Testis (tissue), 2 donors: ENCODE measurements at regions not wholly inside any gene's neighbourhood (a gene's known extent, or its start where the extent isn't known, plus 50 kb on each side); places are given as distances from the start of the nearest gene placed in this dataset.

Experiments
- DNase-seq: peaks from one replicate; pipeline ENCODE4 v3.0.0-alpha.2; 2019
- H3K27ac ChIP-seq, 2 donors: fragments of 200-600 bp; sonication (generic); one replicate each; pipeline ENCODE4 v1.5.1; 2019
- H3K27me3 ChIP-seq: fragments of 200-600 bp; sonication (generic); one replicate; pipeline ENCODE4 v1.5.1; 2019
- H3K36me3 ChIP-seq: fragments of 200-600 bp; sonication (generic); one replicate; pipeline ENCODE4 v1.5.1; 2017; ENCODE audit warnings: low read depth; ENCODE audit errors: missing control alignments
- H3K4me1 ChIP-seq: fragments of 200-600 bp; sonication (generic); one replicate; pipeline ENCODE4 v1.5.1; 2019
- H3K4me3 ChIP-seq, 2 donors: fragments of 200-600 bp; sonication (generic); one replicate each; pipeline ENCODE4 v1.5.1; 2017 to 2019
- H3K9me3 ChIP-seq: fragments of 200-600 bp; sonication (generic); one replicate; pipeline ENCODE4 v1.5.1; 2017
- CTCF ChIP-seq, 3 experiments: fragments of 450-650 bp in 2 of 3; fragments of 200-600 bp in 1 of 3; sonication (generic) in 1 of 3; IDR thresholded peaks; one replicate each; pipeline ENCODE4 v1.5.1; 2016 to 2019; ENCODE audit warnings: antibody characterized with exemption in 3 of 3, mild to moderate bottlenecking in 2 of 3, moderate library complexity in 1 of 3
- POLR2A ChIP-seq: fragments of 450-650 bp; IDR thresholded peaks from one replicate; pipeline ENCODE4 v1.6.1; 2017; ENCODE audit warnings: antibody characterized with exemption, mild to moderate bottlenecking, moderate library complexity
- WGBS, 2 donors: methylation state at CpG; one replicate each; pipeline ENCODE4 v1.1.5; 2018; 5-methylcytosine and 5-hydroxymethylcytosine counted together
- intact Hi-C: fragments of 100-400 bp; cut with DNase I; formaldehyde crosslinking; loops from one replicate; pipeline ENCODE4 v1.15.1; 2023; ENCODE audit warnings: low total_unique reads

DNA sequence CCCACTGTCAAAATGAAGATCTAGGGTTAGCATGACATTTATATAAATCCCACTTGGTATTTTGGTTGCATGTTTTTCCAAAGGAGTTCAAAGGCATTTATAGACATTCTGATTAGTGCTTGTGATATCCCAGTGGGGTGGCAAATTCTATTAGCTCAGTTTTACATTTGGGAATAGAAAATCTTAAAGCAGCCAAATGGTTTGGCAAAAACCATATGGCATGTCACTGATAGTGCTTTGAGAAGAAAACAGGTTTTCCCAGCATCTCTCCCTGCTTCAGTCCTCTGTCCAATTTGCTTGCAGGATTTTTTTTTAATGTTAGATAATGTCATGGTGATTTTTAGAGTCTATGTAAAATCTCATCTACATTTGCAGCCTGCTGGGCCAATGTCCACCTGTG, 225.1 kb upstream of the DIO3 start:
- no peak for TF ChIP-seq CTCF (IDR thresholded peaks at IDR 0.05)
- TF ChIP-seq POLR2A: no peak
- no peak for DNase-seq
- intact Hi-C loops: no loop called here
- H3K36me3 ChIP-seq: no peaks in the 10 kb centered on the region
- H3K27ac ChIP-seq: no peak overlapping the region
- H3K4me3 ChIP-seq: no peak overlapping the region
- H3K4me1 ChIP-seq: peaks cover 5% of the 10 kb centered on the region
- no peaks in the 10 kb centered on the region for H3K9me3 ChIP-seq
- no peaks in the 10 kb centered on the region for H3K27me3 ChIP-seq

- no peak overlapping the region for H3K4me3 ChIP-seq
- WGBS, 2 donors: 79 to 84% methylated on average over 7 of the region's 7 CpGs
- TF ChIP-seq CTCF (IDR thresholded peaks at IDR 0.05) (no peak), POLR2A (no peak)
- no peaks in the 10 kb centered on the region for H3K9me3 ChIP-seq
- H3K36me3 ChIP-seq: no peaks in the 10 kb centered on the region
- intact Hi-C loops: no loop called here
- H3K4me1 ChIP-seq: peaks cover 5% of the 10 kb centered on the region
- H3K27ac ChIP-seq: no peak overlapping the region
- DNase-seq: no peak
- no peaks in the 10 kb centered on the region for H3K27me3 ChIP-seq
Observed at GRCh38 chr14:101337053-101337452, 224.2 kb upstream of the DIO3 start.

DNA sequence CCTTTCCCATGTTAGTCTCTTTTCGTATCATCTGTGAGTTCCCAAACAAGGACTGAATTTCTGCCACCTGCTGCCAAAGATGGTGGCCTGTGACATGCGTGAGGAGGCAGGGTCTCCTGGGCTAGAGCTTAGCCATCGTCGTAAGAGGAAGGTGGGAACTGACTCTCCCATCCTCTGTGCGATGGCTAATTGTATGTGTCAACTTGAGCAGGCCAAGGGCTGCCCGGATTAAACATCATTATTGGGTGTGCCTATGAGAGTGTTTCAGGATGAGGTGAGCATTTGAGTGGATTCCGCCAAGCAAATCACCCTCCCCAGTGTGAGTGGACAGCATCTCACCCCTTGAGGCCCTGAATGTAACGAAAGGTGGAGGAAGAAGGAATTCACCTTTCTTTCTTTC, 220.7 kb upstream of the DIO3 start:
- no peak overlapping the region for H3K27ac ChIP-seq
- WGBS, 2 donors: 92% methylated on average over 8 of the region's 8 CpGs
- H3K36me3 ChIP-seq: no peaks in the 10 kb centered on the region
- peaks cover 5% of the 10 kb centered on the region for H3K4me1 ChIP-seq
- DNase-seq: no peak
- no peaks in the 10 kb centered on the region for H3K27me3 ChIP-seq
- intact Hi-C loops: no loop called here
- no peak overlapping the region for H3K4me3 ChIP-seq
- H3K9me3 ChIP-seq: no peaks in the 10 kb centered on the region
- TF ChIP-seq POLR2A (no peak), CTCF (IDR thresholded peaks at IDR 0.05) (no peak)

DNA sequence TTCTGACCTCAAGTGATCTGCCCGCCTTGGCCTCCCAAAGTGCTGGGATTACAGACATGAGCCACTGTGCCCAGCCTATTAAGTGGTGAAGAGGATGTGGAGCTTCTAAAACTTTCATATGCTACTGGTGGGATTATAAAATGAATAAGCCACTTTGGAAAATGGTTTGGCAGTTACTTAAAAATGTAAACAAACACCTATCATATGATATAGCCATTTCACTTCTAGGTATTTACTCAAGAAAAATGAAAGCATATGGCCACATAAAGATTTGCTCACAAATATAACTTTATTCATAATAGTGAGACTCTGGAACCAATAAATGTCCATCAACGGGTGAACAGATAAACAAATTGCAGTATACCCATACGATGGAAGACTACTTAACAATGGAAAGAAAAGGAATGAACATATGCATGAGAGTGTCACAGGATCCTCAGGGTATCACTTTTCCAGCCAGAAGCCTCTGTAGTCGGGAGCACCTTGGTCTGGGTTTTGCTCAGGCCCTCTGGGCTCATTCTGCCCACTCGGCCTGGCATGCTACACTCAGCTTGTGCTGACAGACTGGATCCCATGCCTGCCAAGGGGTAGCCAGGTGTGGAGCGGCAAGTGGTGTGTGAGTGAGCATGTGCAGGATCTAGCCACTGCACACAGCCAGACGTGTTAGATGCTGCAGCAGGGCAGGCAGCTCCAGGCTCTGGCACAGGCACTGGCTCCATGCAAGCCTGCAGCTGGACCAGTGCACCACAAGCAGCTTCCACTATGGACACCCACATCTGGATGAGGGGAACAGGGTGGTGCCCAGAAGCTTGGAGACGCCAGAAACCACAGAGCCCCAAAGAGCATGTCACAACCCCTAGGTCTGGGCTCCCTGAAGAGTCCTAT, 213.2 kb upstream of the DIO3 start:
- Histone ChIP-seq H3K27me3 (no peaks in the 10 kb centered on the region), H3K4me1 (no peaks in the 10 kb centered on the region), H3K4me3 (no peak overlapping the region), H3K36me3 (no peaks in the 10 kb centered on the region), H3K9me3 (no peaks in the 10 kb centered on the region), H3K27ac (no peak overlapping the region)
- WGBS, 2 donors: 92 to 95% methylated on average over 8 of the region's 8 CpGs
- intact Hi-C loops: no loop called here
- no peak for DNase-seq
- no peak for TF ChIP-seq POLR2A
- TF ChIP-seq CTCF (IDR thresholded peaks at IDR 0.05): no peak

DNA sequence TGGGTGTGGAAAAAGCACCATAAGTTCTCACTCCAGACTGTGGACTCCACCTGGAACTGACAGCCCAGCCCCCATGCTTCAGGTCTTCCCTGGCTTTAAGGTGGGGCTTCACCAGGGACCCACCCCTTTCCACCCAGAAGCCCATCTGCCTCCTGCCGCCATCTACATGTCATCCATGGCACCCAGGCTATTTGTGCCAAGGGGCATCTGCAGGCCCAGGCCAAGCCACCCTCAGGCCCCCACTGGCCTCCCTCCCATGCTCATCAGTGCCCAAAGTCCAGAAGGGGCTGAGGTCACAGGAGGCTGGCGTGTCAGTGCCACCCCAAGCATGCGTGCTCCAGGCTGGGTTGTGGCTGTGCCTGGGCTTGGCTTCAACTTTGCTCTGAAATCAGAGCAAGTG, 212.2 kb upstream of the DIO3 start:
- H3K27me3 ChIP-seq: no peaks in the 10 kb centered on the region
- no peaks in the 10 kb centered on the region for H3K9me3 ChIP-seq
- WGBS, 2 donors: 96 to 100% methylated on average over 3 of the region's 3 CpGs
- no peak overlapping the region for H3K27ac ChIP-seq
- H3K4me3 ChIP-seq: no peak overlapping the region
- H3K4me1 ChIP-seq: no peaks in the 10 kb centered on the region
- TF ChIP-seq CTCF (IDR thresholded peaks at IDR 0.05) (no peak), POLR2A (no peak)
- intact Hi-C loops: no loop called here
- no peaks in the 10 kb centered on the region for H3K36me3 ChIP-seq
- DNase-seq: no peak
